ENCODE measurements at regions not wholly inside any gene's neighbourhood (a gene's known extent, or its start where the extent isn't known, plus 50 kb on each side); places are given as distances from the start of the nearest gene placed in this dataset.

GRCh38 chr17:12296209-12296625 is 275.5 kb downstream of the MAP2K4 start:
- DNase-seq: no peak

DNA sequence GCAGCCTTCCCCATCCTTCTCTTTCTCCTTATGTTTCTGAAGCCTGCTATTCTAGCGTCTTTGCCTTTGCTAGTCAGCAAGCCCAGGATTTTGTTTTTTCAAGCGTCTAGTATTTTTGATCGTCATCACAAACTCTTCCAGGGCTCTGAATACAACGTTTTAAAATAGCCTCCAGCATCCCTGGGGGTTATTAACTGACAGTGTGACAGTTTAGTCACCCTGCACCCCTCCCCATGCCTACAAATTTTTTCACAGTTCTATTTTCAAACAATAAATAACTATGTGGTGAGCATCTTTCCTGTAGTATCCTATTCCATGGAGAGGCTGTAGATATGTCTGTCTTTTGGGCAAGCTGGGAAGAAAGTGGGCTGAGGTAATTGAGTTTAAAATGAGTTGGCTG is 280.9 kb downstream of the MAP2K4 start:
- DNase-seq: no peak

- no peak for DNase-seq
These were observed 282.0 kb downstream of the MAP2K4 start for GRCh38 chr17:12302711-12303110.

- no peak for DNase-seq
These were observed 290.1 kb downstream of the MAP2K4 start for GRCh38 chr17:12310811-12311210.

DNA sequence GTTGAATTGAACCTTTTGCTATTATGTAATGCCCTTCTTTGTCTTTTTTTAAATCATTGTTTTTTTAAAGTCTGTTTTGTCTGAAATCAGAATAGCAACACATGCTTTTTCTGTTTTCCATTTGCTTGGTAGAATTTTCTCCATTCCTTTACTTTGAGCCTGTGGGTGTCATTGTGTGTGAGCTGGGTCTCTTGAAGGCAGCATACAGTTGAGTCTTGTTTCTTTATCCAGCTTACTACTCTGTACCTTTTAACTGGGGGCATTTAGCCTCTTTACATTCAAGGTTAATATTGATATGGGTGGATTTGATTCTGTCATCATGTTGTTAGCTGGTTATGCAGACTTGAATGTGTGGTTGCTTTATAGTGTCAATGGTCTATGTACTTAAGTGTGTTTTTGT is 292.0 kb downstream of the MAP2K4 start:
- no peak for DNase-seq

GRCh38 chr17:12313786-12314185 is 293.1 kb downstream of the MAP2K4 start:
- no peak for DNase-seq

DNA sequence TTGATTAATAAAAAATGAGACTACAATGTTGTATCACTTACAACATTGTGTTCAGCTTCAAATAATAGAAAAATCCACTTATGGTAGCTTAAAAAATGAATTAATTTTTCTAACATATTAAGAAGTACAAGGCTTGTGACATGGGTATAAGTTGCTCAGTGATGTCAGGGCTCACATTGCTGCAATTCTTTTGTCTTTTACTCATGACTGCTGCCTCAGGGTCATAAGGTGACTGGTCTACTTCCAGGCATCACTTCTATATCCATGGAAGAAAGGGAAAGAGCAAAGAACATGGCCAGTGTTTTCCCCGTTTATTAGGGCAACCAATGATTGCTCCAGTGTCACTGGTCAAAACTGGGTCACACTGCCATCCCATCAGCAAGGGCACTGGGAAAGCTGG is 295.3 kb downstream of the MAP2K4 start:
- no peak for DNase-seq

DNA sequence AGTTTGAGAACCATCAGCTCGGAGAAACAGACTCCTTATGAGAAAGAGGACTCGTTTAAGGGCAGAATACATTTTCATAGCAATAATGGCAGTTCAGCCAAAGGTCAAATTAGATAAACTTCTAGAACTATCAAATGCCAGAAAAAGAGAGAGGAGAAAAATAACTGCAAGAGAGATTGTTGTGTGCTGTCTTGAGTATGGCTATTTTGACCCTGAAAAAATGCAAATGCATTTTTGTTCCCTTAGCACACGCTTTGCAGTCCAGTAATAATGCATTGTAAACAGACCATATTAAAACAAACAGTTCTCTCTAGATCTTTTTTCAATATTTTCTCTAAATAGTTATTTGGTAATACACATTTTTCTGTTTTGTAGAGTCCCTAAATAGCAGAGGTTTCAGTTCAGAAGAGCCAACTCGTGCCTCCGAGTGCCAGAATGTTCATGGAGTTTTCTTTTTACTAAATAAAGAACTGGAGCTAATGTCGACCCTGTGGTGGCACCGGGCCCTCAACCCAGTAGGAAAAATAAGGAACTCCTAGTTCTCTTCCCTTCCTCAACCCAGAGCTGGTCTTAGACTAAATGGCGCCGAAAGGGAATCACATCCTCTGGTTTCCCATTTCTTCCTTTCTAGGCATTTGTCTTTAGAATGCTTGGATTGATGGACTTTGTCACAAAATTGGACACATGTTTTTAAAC is 298.0 kb downstream of the MAP2K4 start:
- DNase-seq: no peak

GRCh38 chr17:12320286-12320685 is 299.6 kb downstream of the MAP2K4 start:
- DNase-seq: no peak

GRCh38 chr17:12328204-12328603 is 307.5 kb downstream of the MAP2K4 start:
- DNase-seq: no peak

- no peak for DNase-seq
These were observed 309.8 kb downstream of the MAP2K4 start for GRCh38 chr17:12330456-12330855.

DNA sequence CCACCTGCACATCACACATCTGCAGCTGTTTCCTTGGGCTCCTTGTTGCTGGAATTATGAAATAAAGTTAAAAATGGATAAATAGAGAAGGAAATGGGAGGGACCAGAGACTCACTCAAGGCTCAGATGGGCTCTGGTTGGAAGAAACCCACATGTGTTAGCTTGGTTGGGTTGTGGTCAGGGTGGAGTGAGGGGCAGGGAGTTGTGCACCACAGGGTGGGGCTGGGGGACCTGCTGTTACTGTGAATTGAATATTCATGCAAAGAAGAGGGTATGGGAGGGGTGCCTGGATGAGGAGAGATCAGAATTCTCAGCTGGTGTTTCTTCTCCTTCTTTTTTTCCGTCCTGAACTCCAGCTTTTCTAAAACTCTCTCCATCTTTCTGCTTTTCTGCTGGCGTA is 320.7 kb downstream of the MAP2K4 start:
- DNase-seq: no peak

DNA sequence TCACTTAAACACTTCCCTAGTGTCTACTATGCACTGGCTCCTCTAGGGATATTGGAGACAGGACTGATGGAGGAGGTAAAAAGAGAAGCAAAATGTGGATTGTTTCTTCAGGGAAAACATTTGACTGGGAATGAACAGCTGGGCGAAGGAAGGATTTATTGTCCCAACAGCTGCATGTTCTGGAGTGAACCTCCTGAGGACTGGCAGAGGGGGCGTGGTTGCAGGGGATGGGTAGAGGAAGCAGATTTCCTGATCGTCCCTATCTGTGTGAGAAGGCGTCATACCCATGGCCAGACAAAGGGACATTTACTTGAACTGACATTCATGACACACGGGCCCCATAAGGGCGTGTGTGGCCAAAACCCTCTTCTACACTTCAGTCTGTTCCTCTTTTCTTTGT is 321.5 kb downstream of the MAP2K4 start:
- no peak for DNase-seq

DNA sequence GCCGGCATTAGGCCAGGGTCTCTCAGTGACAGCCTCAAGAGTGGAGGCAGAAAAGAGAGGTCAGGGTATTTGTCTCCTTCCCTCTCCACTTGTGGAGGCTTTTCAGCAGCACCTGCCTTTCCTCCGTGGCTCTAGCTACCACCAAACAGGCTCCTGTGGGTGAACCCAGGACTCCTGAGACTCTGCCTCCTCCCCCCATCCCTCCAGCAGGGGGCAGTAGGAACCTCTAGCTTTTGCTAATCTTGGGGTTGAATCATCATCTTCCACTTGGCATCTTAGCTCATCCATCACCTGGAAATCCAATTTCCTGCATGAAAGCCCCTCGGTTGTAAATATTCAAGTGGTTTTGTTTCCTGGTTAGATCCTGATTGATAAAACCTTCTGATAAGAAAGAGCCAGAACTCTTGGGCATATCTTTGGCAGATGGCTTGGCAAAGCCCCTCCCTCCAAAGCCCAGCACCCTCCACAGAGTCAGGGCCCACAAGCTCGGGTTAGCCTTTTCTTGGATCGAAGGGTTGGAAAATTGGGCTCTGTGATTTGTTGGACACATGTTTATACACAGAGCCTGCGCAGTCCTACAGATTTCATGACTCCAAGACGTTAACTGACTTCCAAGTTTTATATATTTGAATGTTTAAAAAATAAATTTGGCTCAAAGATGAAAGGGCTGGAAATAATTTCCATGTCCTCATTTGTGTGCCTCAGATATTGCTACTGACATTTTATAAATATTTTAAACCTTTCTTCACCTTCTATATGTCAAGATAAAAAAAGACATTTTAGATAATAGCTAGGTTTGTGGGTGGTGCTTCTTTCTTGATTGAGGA is 322.1 kb downstream of the MAP2K4 start:
- no peak for DNase-seq

DNA sequence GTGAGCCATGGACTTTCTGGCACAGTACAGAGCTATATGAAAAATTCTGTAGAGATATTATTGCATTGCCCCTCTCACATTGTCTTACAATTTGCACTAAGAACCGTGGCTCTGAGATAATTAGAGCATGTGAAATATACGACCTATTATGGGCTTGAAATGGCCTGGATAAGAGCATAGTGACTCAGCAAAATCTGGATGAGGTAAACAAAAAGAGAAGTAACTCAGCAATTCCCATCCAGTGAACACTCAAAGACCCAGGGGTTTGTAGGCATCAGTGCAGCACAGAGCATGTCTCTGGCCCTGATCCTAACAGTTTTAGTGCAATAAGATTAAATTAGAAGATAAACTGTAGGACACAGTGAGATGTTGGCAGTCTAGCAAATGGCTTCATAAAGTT is 317.2 kb upstream of the MYOCD start:
- no peak for DNase-seq

- DNase-seq: no peak
These were observed 316.4 kb upstream of the MYOCD start for GRCh38 chr17:12349297-12349696.

DNA sequence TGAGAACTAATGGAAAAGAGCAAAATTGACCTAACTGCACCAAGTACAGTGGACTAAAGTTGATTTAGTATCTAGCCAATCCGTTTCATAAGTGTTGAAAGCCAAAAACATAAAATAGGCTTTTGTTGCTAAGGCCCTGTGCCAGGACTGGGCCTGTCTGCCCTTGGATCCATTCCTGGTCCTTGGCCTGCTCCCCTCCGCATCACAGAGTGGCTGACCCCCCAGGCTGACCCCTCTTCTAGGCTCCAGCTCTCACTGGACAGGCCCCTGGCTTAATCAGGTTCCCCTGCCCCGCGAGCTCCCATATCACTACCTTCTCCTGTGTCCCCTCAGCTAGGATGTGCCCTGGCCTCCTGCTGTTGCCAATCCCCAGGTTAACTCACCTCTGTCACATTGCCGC is 313.6 kb upstream of the MYOCD start:
- DNase-seq: no peak

DNA sequence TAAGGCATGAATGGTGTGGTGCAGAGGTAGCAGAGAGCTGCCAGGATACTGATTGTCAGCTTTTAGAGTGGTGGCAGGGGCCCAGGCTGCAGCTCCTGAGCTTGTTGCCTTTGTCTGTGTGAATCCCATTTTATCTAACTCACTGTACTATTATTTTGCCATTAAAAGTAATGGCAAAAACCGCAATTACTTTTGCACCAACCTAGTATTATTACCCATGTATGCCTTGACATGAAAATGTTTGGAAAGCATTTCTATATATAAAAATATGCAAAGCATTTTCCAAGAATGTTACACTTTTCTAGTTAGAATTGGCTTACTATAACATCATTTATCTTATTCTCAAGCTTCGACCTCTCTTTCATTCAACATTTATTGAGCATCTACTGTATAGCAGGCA is 308.1 kb upstream of the MYOCD start:
- no peak for DNase-seq

- no peak for DNase-seq
These were observed 307.2 kb upstream of the MYOCD start for GRCh38 chr17:12358477-12358876.

DNA sequence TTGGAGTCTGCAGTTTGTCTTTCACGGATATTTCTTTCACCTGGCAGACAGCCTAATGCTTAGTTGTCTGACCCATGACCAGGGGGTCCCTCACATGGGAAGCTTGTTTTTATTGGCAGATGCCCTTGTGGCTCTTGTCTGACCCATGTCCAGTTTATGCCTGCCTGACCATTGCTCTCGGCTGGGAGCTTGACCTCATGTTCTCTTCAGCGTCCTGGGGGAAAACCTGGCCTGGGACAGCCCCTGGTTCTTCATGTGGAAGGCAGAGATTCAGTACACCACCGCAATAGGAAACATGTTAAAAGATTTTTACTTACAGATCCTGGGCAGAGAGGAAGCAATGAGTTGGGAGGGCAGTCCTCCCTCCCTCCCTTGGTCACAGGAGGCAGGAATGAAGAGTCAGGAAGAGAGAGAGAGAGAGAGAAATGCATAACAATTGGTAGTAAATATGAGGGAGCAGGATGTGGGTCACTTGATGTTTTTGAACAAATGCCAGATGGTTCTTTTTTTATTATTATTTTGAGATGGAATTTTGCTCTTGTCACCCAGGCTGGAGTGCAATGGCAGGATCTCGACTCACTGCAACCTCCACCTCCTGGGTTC is 302.7 kb upstream of the MYOCD start:
- DNase-seq: no peak

DNA sequence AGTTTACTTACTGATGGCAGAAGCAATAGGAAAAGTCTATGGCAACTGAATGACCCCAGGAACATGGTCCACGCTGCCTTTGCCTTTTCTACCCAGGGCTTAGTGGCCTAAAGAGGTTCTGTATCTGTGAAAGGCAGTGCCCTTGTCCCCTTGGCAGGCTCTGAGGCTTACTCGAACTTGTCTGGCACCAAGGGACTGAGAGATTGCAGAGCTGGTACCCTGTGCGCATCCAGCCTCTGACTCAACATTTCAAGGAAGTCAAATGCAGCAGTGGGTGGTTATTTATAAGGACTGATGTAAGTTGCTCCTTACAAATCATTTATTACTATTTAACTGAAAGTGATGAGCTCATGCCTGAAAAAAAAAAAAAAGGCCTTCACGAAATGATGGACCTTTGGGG is 299.9 kb upstream of the MYOCD start:
- DNase-seq: no peak

DNA sequence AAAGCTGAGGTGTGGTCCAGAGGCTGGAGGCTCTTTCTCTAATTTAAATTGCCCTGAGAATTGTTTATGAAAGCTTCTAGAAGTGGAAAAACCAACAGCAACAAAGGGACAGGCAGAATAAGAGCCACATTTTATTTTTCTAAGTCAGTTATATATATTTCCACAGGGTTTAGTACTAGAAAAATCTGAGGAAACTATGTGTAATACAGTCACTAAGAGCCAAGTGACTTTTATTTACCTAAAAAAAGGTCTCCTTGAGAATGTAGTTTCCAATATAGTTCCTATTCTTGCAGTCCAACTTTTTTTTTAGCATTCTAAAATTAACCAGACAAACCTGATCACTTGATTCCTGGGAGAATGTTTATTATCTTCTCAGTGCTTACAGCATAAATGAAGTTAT is 296.6 kb upstream of the MYOCD start:
- DNase-seq: no peak

DNA sequence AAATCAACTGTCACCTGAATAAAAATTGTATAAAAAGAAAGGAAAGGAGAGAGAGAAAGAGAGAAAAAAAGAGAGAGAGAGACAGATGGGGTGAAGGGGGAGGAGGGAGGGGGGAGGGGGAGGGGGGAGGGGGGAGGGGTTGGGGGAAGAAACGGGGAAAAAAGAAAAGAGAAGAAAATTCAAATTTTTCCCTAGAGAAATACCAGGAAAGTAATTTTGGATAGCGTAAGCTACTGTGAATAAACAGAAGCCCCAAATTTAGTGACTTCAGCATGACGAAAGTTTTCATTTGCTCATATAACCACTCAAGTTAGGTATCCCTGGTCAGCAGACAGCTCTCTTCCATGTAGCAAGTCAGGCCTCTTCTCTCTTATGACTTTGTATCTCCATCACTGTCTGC is 289.4 kb upstream of the MYOCD start:
- no peak for DNase-seq

- DNase-seq: no peak
These were observed 279.5 kb upstream of the MYOCD start for GRCh38 chr17:12386225-12386624.
